Upper lobe of left lung (tissue), 6 donors: ENCODE measurements at regions not wholly inside any gene's neighbourhood (a gene's known extent, or its start where the extent isn't known, plus 50 kb on each side); places are given as distances from the start of the nearest gene placed in this dataset.

Experiments used
- ATAC-seq, 2 donors: fragments of 200-7000 bp; cut with Tn5 transposase; one replicate each; pipeline ENCODE4 v1.9.1; 2022; ENCODE audit warnings: mild to moderate bottlenecking in 2 of 2, moderate library complexity in 2 of 2; ENCODE audit not compliant: low FRiP score in 2 of 2
- DNase-seq, 2 donors: peaks; one replicate each; pipeline ENCODE4 v3.0.0-alpha.2; 2019 to 2020
- H3K27ac ChIP-seq, 4 donors: fragments of 200-600 bp; sonication (generic); one replicate each; pipeline ENCODE4 v1.5.1; 2016 to 2019
- H3K27me3 ChIP-seq, 4 donors: fragments of 200-600 bp; sonication (generic); one replicate each; pipeline ENCODE4 v1.5.1; 2017 to 2019
- H3K36me3 ChIP-seq, 4 donors: fragments of 200-600 bp; sonication (generic); one replicate each; pipeline ENCODE4 v1.5.1; 2016 to 2019
- H3K4me1 ChIP-seq, 4 donors: fragments of 200-600 bp; sonication (generic); one replicate each; pipeline ENCODE4 v1.5.1; 2018 to 2019
- H3K4me3 ChIP-seq, 4 donors: fragments of 200-600 bp; sonication (generic); one replicate each; pipeline ENCODE4 v1.5.1; 2017 to 2019; ENCODE audit warnings: mild to moderate bottlenecking in 2 of 4, moderate library complexity in 1 of 4
- H3K9me3 ChIP-seq, 4 donors: fragments of 200-600 bp; sonication (generic); one replicate each; pipeline ENCODE4 v1.5.1; 2018 to 2019
- CTCF ChIP-seq, 6 experiments: fragments of 450-650 bp in 4 of 6; fragments of 200-600 bp in 2 of 6; sonication (generic) in 2 of 6; IDR thresholded peaks; one replicate each; pipeline ENCODE4 v1.5.1; 2016 to 2019; ENCODE audit warnings: antibody characterized with exemption in 6 of 6
- EP300 ChIP-seq, 4 donors: sonication (generic); formaldehyde crosslinking; IDR thresholded peaks; one replicate each; pipeline ENCODE4 v1.5.1; 2017; ENCODE audit warnings: antibody characterized with exemption in 4 of 4, control low read depth in 2 of 4
- POLR2A ChIP-seq, 4 donors: fragments of 450-650 bp; IDR thresholded peaks; one replicate each; pipeline ENCODE4 v1.5.1; 2016 to 2017; ENCODE audit warnings: antibody characterized with exemption in 4 of 4, mild to moderate bottlenecking in 2 of 4
- POLR2AphosphoS5 ChIP-seq, 2 donors: sonication (generic); formaldehyde crosslinking; IDR thresholded peaks; one replicate each; pipeline ENCODE4 v1.5.1; 2017; ENCODE audit warnings: antibody characterized with exemption in 2 of 2
- WGBS, 2 donors: methylation state at CpG; one replicate each; pipeline ENCODE4 v1.1.5; 2017 to 2018; 5-methylcytosine and 5-hydroxymethylcytosine counted together
- donor health status: DM: no; HTN: no; CAD: no; lungs with moderate emphysema.
- donor health status: DM: no; HTN: yes; CAD: no; lungs with severe emphysema.

- H3K9me3 ChIP-seq = no peaks in the 10 kb centered on the region
- WGBS, 2 donors = 80 to 81% methylated on average over 7 of the region's 7 CpGs
- DNase-seq = no peak
- ATAC-seq = no peak
- no peaks in the 10 kb centered on the region for H3K36me3 ChIP-seq
- no peak overlapping the region for H3K27ac ChIP-seq
- TF ChIP-seq POLR2AphosphoS5 (IDR thresholded peaks at IDR 0.05) (no peak), EP300 (IDR thresholded peaks at IDR 0.05) (no peak), POLR2A (IDR thresholded peaks at IDR 0.05) (no peak), CTCF (IDR thresholded peaks at IDR 0.05) (no peak)
- no peaks in the 10 kb centered on the region for H3K4me1 ChIP-seq
- H3K4me3 ChIP-seq = no peak overlapping the region
- H3K27me3 ChIP-seq = no peaks in the 10 kb centered on the region
Measured at GRCh38 chr22:48511211-48511610, 1316.5 kb downstream of the BRD1 start.

GRCh38 chr22:48510599-48510998 is 1317.1 kb downstream of the BRD1 start:
- Histone ChIP-seq H3K4me3 (no peak overlapping the region), H3K27ac (no peak overlapping the region), H3K4me1 (no peaks in the 10 kb centered on the region), H3K27me3 (no peaks in the 10 kb centered on the region), H3K9me3 (no peaks in the 10 kb centered on the region), H3K36me3 (no peaks in the 10 kb centered on the region)
- WGBS, 2 donors = 69 to 100% methylated on average over 2 of the region's 2 CpGs
- no peak for TF ChIP-seq EP300 (IDR thresholded peaks at IDR 0.05)
- no peak for TF ChIP-seq CTCF (IDR thresholded peaks at IDR 0.05)
- no peak for TF ChIP-seq POLR2AphosphoS5 (IDR thresholded peaks at IDR 0.05)
- no peak for TF ChIP-seq POLR2A (IDR thresholded peaks at IDR 0.05)
- no peak for DNase-seq
- no peak for ATAC-seq

- no peaks in the 10 kb centered on the region for H3K36me3 ChIP-seq
- H3K27ac ChIP-seq = no peak overlapping the region
- TF ChIP-seq CTCF (IDR thresholded peaks at IDR 0.05) (no peak), POLR2AphosphoS5 (IDR thresholded peaks at IDR 0.05) (no peak), POLR2A (IDR thresholded peaks at IDR 0.05) (no peak), EP300 (IDR thresholded peaks at IDR 0.05) (no peak)
- no peak overlapping the region for H3K4me3 ChIP-seq
- no peaks in the 10 kb centered on the region for H3K9me3 ChIP-seq
- ATAC-seq (peak in 1 of 2 donors; percentile 4), DNase-seq (peak in 1 of 2 donors; percentile 51)
- 70 to 88% methylated on average over 11 to 22 of the region's 23 CpGs for WGBS, 2 donors
- no peaks in the 10 kb centered on the region for H3K4me1 ChIP-seq
- no peaks in the 10 kb centered on the region for H3K27me3 ChIP-seq
Measured at GRCh38 chr22:48507595-48508350, 1319.9 kb downstream of the BRD1 start.

- Histone ChIP-seq H3K4me3 (no peak overlapping the region), H3K27me3 (no peaks in the 10 kb centered on the region), H3K4me1 (no peaks in the 10 kb centered on the region), H3K36me3 (no peaks in the 10 kb centered on the region), H3K9me3 (no peaks in the 10 kb centered on the region), H3K27ac (no peak overlapping the region)
- DNase-seq (peak in 1 of 2 donors; percentile 53), ATAC-seq (no peak)
- TF ChIP-seq POLR2AphosphoS5 (IDR thresholded peaks at IDR 0.05) (no peak), POLR2A (IDR thresholded peaks at IDR 0.05) (no peak), EP300 (IDR thresholded peaks at IDR 0.05) (no peak), CTCF (IDR thresholded peaks at IDR 0.05) (no peak)
- 75 to 94% methylated on average over 4 to 9 of the region's 9 CpGs for WGBS, 2 donors
Measured at GRCh38 chr22:48507171-48507570, 1320.5 kb downstream of the BRD1 start.
